ENCODE measurements at regions not wholly inside any gene's neighbourhood (a gene's known extent, or its start where the extent isn't known, plus 50 kb on each side); places are given as distances from the start of the nearest gene placed in this dataset.
A peak's percentile ranks its signal among the peaks of the same experiment; 100 is the strongest.
"Not testable (repeated sequence)": the region's sequence is repeated elsewhere in the genome, so short reads cannot be mapped to it uniquely, and the experiment has no call there.

DNA sequence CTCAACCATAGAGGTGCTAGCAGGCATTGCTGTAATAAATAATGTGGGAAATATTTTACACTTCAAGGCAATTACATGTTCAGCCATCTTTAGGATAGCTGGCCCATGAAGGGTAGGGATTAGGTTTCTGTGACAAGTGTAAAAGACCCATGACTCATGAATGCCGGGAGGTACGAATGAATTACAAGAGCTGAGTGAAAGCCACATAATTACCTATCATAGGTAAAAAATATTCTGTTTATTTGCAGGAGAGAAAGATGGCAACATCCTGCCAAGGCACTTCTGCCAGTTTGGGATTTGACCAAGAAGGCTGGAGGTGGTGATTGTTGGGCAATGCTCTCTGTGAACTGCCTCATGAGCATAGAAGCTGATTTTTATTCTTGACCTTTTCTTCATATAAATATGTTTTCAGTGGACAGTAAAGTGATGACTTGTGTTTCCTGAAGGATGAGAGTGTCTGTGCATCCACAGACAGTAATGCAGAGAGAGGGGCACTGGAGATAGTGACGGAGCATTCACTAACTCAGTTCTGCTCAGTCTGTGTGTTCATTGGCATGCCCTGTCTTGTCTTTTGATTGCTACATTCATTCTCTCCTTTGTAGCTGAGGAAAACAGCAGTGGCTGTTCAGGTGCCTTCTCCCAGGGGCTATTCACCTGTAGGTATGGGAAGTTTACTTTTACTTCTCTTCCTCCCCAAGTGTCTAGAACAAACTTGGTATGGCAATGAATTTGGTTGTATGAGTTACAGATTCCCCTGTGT lies 481.1 kb downstream of the TFAP2B start:
- no peak for DNase-seq

- DNase-seq = no peak
These were observed 481.8 kb downstream of the TFAP2B start for GRCh38 chr6:51300510-51300909.

DNA sequence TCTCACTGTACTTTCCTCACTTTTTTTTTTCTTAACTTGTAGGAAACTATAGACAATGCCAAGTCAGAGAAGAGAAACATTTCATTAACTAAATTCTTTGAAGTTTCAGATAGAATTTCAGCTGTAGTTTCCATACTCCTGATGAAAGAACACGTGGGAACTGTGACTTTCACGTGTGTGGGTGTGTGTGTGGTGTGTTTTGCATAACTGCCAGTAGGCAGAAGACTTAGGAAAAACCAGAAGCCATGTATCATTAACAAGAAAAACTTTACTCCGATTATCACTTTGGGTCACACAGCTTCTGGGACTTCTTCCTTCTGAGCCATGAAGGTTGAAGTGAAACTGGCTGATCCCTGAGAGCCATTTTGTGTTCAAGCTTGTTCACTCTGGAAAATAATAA lies 483.3 kb downstream of the TFAP2B start:
- DNase-seq = peak in 1 of 56 donors; percentile 0

GRCh38 chr6:51302431-51302830 lies 483.8 kb downstream of the TFAP2B start:
- no peak for DNase-seq

- no peak for DNase-seq
These were observed 484.7 kb downstream of the TFAP2B start for GRCh38 chr6:51303338-51303737.

- DNase-seq = no peak
These were observed 496.3 kb downstream of the TFAP2B start for GRCh38 chr6:51314965-51315364.

- no peak for DNase-seq
These were observed 500.0 kb downstream of the TFAP2B start for GRCh38 chr6:51318674-51319073.

GRCh38 chr6:51321477-51321876 lies 502.8 kb downstream of the TFAP2B start:
- DNase-seq = not testable (repeated sequence)

DNA sequence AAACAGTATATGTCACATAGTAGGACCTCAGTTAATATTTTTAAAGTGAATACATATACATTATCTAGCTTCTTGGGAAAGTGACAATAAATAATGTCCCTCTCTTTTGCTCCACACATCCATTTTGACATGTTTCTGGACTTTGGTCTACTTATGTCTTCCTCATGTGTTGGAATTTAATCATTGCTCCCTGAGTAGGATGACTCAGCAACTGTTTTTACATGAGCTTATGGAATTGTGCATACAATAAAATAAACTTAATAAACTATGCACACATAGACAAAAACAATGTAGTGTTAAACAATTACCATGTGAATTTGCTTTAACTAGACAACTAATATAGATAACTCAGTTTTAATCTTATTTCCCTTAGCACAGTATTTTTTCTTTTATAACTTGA lies 503.8 kb downstream of the TFAP2B start:
- DNase-seq = no peak

DNA sequence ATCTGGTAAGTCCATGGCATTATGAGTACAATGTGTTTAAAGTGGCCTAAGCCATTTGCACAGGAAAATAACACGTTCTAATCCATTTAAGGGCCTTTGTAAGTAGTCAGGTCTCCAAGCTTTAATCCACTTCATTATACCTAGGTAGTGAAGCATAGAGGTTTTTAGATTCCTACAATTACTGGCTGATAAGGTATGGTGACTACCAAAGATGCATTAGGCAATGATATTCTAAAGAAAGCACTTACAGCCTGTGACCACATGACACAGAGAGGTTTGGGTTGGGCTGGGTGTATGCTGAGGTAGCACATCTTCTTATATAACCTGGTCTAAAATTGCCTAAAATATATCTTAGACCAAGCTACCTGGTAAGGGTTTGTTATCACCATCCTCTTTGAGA lies 504.4 kb downstream of the TFAP2B start:
- DNase-seq = no peak

DNA sequence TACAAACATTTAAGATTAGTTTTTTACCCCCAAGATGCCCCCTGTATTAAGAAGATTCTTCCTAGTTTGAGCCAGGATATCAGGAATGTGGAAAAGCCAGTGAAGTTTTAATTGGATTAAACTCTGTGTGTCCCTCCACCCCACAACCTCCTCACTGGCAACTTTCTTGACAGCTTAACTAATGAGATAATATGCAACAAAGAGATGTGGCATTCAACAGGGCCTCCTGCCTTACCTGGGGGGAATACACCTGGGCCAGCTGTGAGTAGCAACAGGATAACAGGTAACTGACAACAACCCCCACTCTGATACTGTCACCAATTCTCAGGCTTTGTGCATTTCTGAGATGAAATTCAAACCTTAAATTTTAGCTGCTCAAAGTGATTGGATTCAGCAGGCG lies 512.3 kb downstream of the TFAP2B start:
- DNase-seq = no peak

DNA sequence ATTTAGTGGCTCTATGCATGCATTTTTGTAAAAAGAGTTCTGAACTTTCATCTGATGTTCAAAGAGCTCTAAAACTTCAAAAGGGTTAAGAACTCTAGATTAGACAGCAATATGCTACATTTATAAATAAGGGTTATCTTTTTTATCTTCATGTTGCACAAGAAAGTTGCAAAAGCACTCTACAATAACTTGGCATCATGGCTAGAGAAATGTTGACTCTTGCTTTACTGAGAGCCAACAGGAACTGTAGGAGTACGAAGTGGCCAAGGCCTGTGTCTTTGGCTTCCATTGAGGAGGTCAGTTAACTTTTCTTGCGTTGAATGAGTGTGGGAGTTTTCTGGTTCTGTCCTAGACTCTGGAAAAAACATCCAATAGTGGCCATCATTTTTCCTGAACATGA lies 516.9 kb downstream of the TFAP2B start:
- no peak for DNase-seq

- no peak for DNase-seq
These were observed 517.5 kb downstream of the TFAP2B start for GRCh38 chr6:51336185-51336584.

DNA sequence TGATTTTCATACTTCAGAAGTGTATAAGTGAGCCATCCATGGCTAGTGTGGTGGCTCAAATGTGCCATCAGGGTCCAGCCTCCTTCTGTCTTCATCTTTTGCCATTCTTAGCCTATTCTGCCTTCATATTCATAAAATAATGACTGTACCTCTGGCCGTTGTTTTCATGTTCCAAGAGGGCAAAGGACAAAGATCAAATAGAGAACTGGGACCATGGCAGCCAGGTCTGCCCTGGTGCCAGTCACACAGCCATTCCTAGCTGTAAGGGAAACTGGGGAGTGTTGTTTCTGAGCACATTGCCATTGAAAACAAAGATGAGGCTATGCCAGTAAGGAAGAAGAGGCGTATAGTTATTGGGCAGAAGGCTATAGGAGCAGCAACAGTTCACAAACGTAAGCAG lies 518.6 kb downstream of the TFAP2B start:
- no peak for DNase-seq

GRCh38 chr6:51339108-51339507 lies 520.4 kb downstream of the TFAP2B start:
- no peak for DNase-seq

GRCh38 chr6:51339728-51340127 lies 521.1 kb downstream of the TFAP2B start:
- no peak for DNase-seq

- DNase-seq = no peak
These were observed 523.7 kb downstream of the TFAP2B start for GRCh38 chr6:51342393-51342792.

GRCh38 chr6:51349857-51350256 lies 531.2 kb downstream of the TFAP2B start:
- DNase-seq = peak in 16 of 56 donors; percentile 2 to 42 (median 8)

- no peak for DNase-seq
These were observed 531.7 kb downstream of the TFAP2B start for GRCh38 chr6:51350308-51350904.

DNA sequence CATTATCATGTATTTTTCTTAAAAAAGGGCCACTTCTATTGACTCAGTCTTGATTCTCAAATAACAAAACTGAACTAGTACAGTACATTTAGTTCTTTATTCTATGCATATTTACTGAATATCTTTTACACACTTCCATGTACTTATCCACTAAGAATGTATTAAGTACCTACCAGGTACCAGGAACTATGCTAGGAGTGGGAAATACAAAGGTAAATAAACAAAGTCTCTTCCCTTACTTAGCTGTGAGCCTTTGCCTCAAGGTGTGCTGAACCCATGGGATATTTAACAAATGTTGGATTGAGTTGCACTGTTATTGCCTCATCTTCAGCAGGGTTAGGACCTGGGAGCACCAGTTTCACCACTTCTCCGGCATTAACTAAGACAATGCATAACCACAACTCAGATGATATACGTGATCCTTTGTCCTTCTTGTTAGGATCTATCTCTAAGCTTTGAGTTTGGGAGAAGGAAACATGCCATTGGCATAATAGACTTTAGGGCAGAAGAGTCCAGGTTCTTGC lies 533.9 kb downstream of the TFAP2B start:
- no peak for DNase-seq

DNA sequence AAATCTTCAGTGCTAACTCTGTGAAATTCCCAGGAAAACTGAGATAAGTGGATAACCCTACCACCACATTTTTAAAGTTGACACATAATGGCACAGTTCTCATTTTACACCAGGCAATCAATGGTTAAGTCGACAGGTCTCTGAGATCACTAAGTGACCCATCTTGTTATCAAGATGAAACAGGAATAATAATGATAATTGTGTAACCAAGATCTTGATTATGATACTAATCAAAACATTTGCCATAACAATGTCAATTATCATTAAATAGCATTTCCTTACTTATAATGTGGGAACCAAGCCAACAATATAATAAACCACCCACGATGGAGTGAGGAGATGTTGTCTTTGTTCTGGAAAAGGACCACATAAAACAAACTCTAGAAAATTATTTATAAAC lies 541.6 kb downstream of the TFAP2B start:
- no peak for DNase-seq

DNA sequence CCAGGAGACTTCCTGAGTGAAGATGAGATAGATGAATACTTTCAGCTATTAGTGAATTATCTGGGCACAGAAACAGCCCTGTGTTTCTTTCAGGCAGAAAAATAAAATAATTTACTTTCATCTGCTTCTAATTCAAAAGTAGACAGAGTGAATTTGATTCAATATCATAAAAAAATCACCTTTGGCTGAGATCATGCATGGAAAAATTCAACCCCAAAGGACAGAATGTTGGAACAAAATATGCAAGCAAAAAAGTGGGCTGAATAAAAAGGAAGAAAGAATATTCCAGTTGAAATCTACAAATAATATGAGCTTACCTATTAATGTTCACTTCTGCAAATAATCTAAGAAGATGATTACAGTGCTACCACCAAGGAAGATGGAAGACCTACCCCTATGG lies 546.9 kb downstream of the TFAP2B start:
- no peak for DNase-seq

DNA sequence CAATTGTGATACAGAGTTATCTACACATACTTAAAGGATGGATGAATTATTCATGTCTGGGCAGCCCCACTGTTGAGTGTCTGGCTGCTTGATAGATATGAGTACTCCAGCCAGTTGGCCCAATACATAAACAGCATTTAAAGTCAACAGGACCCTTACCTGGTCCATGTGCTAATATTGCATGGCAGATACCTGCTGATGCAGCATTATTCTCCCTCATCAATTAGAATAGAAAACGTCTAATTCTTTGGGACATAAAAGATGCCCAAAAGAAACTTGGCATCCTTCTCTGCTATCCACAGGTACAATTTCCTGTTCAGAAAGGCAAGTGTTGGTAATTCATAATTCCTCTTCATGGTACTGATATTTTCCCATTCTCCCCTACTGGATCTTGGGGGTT lies 550.8 kb downstream of the TFAP2B start:
- DNase-seq = no peak
